ENCODE measurements at regions not wholly inside any gene's neighbourhood (a gene's known extent, or its start where the extent isn't known, plus 50 kb on each side); places are given as distances from the start of the nearest gene placed in this dataset.

- no peak for TF ChIP-seq CTCF (IDR thresholded peaks at IDR 0.05; ENCODE audit: insufficient read depth, low read length, missing control alignments)
- no peak for DNase-seq (ENCODE audit: low read depth, low spot score)
- H3K4me3 ChIP-seq (ENCODE audit: low read depth, low read length), result no peak overlapping the region
- POLR2A ChIA-PET, result no interaction called here
- CTCF ChIA-PET, result no interaction called here
Observed at GRCh38 chrX:456146-456545, 69.4 kb upstream of the PPP2R3B start.

GRCh38 chrX:456551-457291 is 70.0 kb upstream of the PPP2R3B start:
- no peak for DNase-seq (ENCODE audit: low read depth, low spot score)
- CTCF ChIA-PET, result no interaction called here
- H3K4me3 ChIP-seq (ENCODE audit: low read depth, low read length), result no peak overlapping the region
- POLR2A ChIA-PET, result no interaction called here
- no peak for TF ChIP-seq CTCF (IDR thresholded peaks at IDR 0.05; ENCODE audit: insufficient read depth, low read length, missing control alignments)

- ChIA-PET CTCF (no interaction called here), POLR2A (no interaction called here)
- DNase-seq (ENCODE audit: low read depth, low spot score), result no peak
- no peak overlapping the region for H3K4me3 ChIP-seq (ENCODE audit: low read depth, low read length)
- TF ChIP-seq CTCF (IDR thresholded peaks at IDR 0.05; ENCODE audit: insufficient read depth, low read length, missing control alignments), result no peak
Observed at GRCh38 chrX:457292-457679, 70.6 kb upstream of the PPP2R3B start.

- no peak overlapping the region for H3K4me3 ChIP-seq (ENCODE audit: low read depth, low read length)
- CTCF ChIA-PET, result no interaction called here
- no peak for DNase-seq (ENCODE audit: low read depth, low spot score)
- POLR2A ChIA-PET, result no interaction called here
- TF ChIP-seq CTCF (IDR thresholded peaks at IDR 0.05; ENCODE audit: insufficient read depth, low read length, missing control alignments), result no peak
Observed at GRCh38 chrX:458631-459061, 71.9 kb upstream of the PPP2R3B start.

- H3K4me3 ChIP-seq (ENCODE audit: low read depth, low read length), result no peak overlapping the region
- CTCF ChIA-PET, result no interaction called here
- TF ChIP-seq CTCF (IDR thresholded peaks at IDR 0.05; ENCODE audit: insufficient read depth, low read length, missing control alignments), result no peak
- POLR2A ChIA-PET, result no interaction called here
- no peak for DNase-seq (ENCODE audit: low read depth, low spot score)
Observed at GRCh38 chrX:459611-460010, 72.9 kb upstream of the PPP2R3B start.

GRCh38 chrX:460116-460515 is 73.4 kb upstream of the PPP2R3B start:
- H3K4me3 ChIP-seq (ENCODE audit: low read depth, low read length), result no peak overlapping the region
- POLR2A ChIA-PET, result no interaction called here
- CTCF ChIA-PET, result no interaction called here
- no peak for DNase-seq (ENCODE audit: low read depth, low spot score)
- TF ChIP-seq CTCF (IDR thresholded peaks at IDR 0.05; ENCODE audit: insufficient read depth, low read length, missing control alignments), result no peak

Measured in AG04449 (cell line).